ENCODE measurements at regions not wholly inside any gene's neighbourhood (a gene's known extent, or its start where the extent isn't known, plus 50 kb on each side); places are given as distances from the start of the nearest gene placed in this dataset.

- no peak for DNase-seq
These were observed 216.1 kb downstream of the HTR7 start for GRCh38 chr10:90641731-90642130.

- no peak for DNase-seq
These were observed 215.7 kb downstream of the HTR7 start for GRCh38 chr10:90642136-90642535.

DNA sequence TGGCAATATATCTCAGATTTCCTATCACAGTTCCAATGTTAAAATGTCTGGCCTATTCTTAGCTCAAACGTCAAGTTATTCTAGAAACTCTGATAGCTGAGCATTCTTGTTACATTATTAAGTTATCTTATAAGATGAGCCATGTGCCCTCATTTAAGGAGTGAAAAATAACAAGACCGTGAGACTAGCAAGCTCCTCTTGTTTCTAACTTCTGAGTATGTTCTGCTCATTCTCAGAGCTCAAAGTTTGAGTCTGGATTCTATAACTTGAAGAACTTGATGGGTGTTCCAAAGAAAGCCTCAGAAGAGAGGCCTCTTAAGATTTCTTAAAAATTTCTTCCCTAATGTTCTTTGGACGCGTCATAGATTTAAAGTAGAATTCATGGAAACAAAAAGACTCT, 215.2 kb downstream of the HTR7 start:
- no peak for DNase-seq

- DNase-seq: no peak
These were observed 213.7 kb downstream of the HTR7 start for GRCh38 chr10:90644165-90644564.

DNA sequence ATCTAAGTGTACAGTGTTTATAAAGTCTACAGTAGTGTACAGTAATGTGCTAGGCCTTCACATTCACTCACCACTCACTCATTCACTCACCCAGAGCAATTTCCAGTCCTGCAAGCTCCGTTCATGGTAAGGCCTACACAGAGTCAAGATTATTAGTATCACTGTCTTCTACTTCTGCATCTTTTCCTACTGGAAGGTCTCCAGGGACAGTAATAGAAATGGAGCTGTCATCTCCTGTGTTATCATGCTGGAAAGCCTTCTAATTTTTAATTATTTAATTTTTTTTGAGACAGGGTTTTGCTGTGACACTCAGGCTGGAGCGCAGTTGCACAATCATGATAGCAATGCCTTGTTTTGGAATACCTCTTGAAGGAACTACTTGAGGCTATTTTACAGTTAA, 207.0 kb downstream of the HTR7 start:
- no peak for DNase-seq

- DNase-seq: no peak
These were observed 205.3 kb downstream of the HTR7 start for GRCh38 chr10:90652519-90652918.

GRCh38 chr10:90658791-90659190, 199.0 kb downstream of the HTR7 start:
- no peak for DNase-seq

GRCh38 chr10:90665905-90666662, 191.8 kb downstream of the HTR7 start:
- no peak for DNase-seq

- no peak for DNase-seq
These were observed 183.4 kb downstream of the HTR7 start for GRCh38 chr10:90674461-90674860.

DNA sequence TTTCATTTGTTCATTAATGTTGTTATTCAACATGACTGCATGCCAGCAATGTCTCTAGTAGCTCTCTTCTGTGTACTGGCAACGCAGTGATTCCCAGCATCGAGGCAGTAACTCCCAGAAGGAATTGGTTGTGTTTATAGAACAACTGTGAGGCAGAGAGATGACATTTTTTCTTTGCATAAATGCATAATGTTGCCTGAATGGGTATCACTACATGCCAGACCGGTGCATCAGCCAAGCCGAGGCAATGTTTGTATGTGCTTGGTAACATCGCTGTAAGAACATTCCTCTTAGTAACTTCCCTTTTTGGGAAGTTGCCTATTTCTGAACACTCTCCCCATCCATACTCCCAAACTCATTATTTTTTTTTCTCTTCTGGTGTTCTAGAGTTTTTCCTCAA, 182.9 kb downstream of the HTR7 start:
- no peak for DNase-seq

DNA sequence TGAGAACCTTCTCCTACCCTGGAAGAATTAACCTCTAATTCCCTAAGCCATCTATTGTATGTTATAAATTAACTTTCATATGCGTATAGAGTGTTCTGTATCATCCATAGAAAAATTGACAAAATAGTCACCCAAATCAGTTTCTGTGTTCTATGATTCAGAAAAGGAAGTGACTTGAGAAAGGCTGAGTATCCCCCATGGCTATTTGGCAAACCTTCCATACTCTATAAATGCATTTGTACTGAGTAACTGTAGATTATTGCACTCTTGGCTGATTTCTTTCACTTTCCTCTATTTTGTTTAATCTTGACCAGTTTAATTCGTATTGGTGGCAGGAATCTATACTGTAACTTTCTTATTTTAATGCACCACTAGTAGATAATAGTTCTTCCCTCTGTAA, 182.2 kb downstream of the HTR7 start:
- no peak for DNase-seq
